ENCODE measurements at regions not wholly inside any gene's neighbourhood (a gene's known extent, or its start where the extent isn't known, plus 50 kb on each side); places are given as distances from the start of the nearest gene placed in this dataset.

- H3K36me3 Mint-ChIP-seq = no peaks in the 10 kb centered on the region
- Histone ChIP-seq H3K36me3 (ENCODE audit: control insufficient read depth, insufficient read depth, low read length) (no peaks in the 10 kb centered on the region), H3K9me3 (ENCODE audit: control insufficient read depth, insufficient read depth, low read length) (no peaks in the 10 kb centered on the region), H3K4me3 (ENCODE audit: low read length) (no peak overlapping the region), H3K4me1 (ENCODE audit: control insufficient read depth, insufficient read depth, low read length) (peaks cover 2% of the 10 kb centered on the region), H3K27me3 (ENCODE audit: control insufficient read depth, insufficient read depth, low read length) (no peaks in the 10 kb centered on the region), H3K27ac (ENCODE audit: low read length) (no peak overlapping the region)
- H3K9me3 Mint-ChIP-seq = no peaks in the 10 kb centered on the region
- no peak for TF ChIP-seq CTCF (IDR thresholded peaks at IDR 0.05)
- WGBS (ENCODE audit: insufficient coverage) = 89% methylated on average over 1 of the region's 2 CpGs
- no peak overlapping the region for H3K27ac Mint-ChIP-seq
- no peak for DNase-seq
- peaks cover 7 to 26% of the 10 kb centered on the region in 2 donors for H3K27me3 Mint-ChIP-seq (ENCODE audit: low read depth in 2 of 2)
- peaks cover 3% of the 10 kb centered on the region in 2 donors for H3K4me1 Mint-ChIP-seq
- intact Hi-C loops (cut with micrococcal nuclease) = loop anchor here (1.0 to 2.0 kb wide), 3 partner anchors 689 to 976 kb away; no protein-coding TSS in a partner anchor
- no peak overlapping the region for H3K4me3 Mint-ChIP-seq
- ATAC-seq = no peak
These were observed 157.4 kb upstream of the TMEM260 start for GRCh38 chr14:56422221-56422620.

GRCh38 chr14:56422703-56423213 is 156.8 kb upstream of the TMEM260 start:
- Mint-ChIP-seq H3K4me3 (no peak overlapping the region), H3K4me1 (no peaks in the 10 kb centered on the region), H3K9me3 (no peaks in the 10 kb centered on the region), H3K27ac (no peak overlapping the region), H3K27me3 (ENCODE audit: low read depth in 2 of 2) (peaks cover 7 to 22% of the 10 kb centered on the region in 2 donors), H3K36me3 (no peaks in the 10 kb centered on the region)
- peak; percentile 26 for TF ChIP-seq CTCF (IDR thresholded peaks at IDR 0.05)
- Histone ChIP-seq H3K4me3 (ENCODE audit: low read length) (no peak overlapping the region), H3K27me3 (ENCODE audit: control insufficient read depth, insufficient read depth, low read length) (no peaks in the 10 kb centered on the region), H3K9me3 (ENCODE audit: control insufficient read depth, insufficient read depth, low read length) (no peaks in the 10 kb centered on the region), H3K27ac (ENCODE audit: low read length) (no peak overlapping the region), H3K4me1 (ENCODE audit: control insufficient read depth, insufficient read depth, low read length) (no peaks in the 10 kb centered on the region), H3K36me3 (ENCODE audit: control insufficient read depth, insufficient read depth, low read length) (no peaks in the 10 kb centered on the region)
- peak in 1 of 2 donors; percentile 41 for DNase-seq
- 17% methylated on average over 1 of the region's 1 CpG for WGBS (ENCODE audit: insufficient coverage)
- intact Hi-C loops (cut with micrococcal nuclease) = loop anchor here (1.0 to 2.0 kb wide), 3 partner anchors 690 to 976 kb away; no protein-coding TSS in a partner anchor
- peak in 1 of 3 donors; percentile 57 for ATAC-seq

- TF ChIP-seq CTCF (IDR thresholded peaks at IDR 0.05) = no peak
- no peaks in the 10 kb centered on the region for H3K9me3 Mint-ChIP-seq
- Histone ChIP-seq H3K4me1 (ENCODE audit: control insufficient read depth, insufficient read depth, low read length) (no peaks in the 10 kb centered on the region), H3K27ac (ENCODE audit: low read length) (no peak overlapping the region), H3K36me3 (ENCODE audit: control insufficient read depth, insufficient read depth, low read length) (no peaks in the 10 kb centered on the region), H3K4me3 (ENCODE audit: low read length) (no peak overlapping the region), H3K9me3 (ENCODE audit: control insufficient read depth, insufficient read depth, low read length) (no peaks in the 10 kb centered on the region), H3K27me3 (ENCODE audit: control insufficient read depth, insufficient read depth, low read length) (no peaks in the 10 kb centered on the region)
- no peak for ATAC-seq
- no peaks in the 10 kb centered on the region for H3K4me1 Mint-ChIP-seq
- H3K27ac Mint-ChIP-seq = no peak overlapping the region
- peaks cover 5 to 21% of the 10 kb centered on the region in 2 donors for H3K27me3 Mint-ChIP-seq (ENCODE audit: low read depth in 2 of 2)
- DNase-seq = no peak
- 33% methylated on average over 2 of the region's 2 CpGs for WGBS (ENCODE audit: insufficient coverage)
- intact Hi-C loops (cut with micrococcal nuclease) = loop anchor here (2.0 kb wide), 1 partner anchor 691 kb away; no protein-coding TSS in a partner anchor
- H3K36me3 Mint-ChIP-seq = no peaks in the 10 kb centered on the region
- no peak overlapping the region for H3K4me3 Mint-ChIP-seq
These were observed 156.1 kb upstream of the TMEM260 start for GRCh38 chr14:56423544-56423943.

GRCh38 chr14:56431013-56431412 is 148.6 kb upstream of the TMEM260 start:
- Histone ChIP-seq H3K9me3 (ENCODE audit: control insufficient read depth, insufficient read depth, low read length) (no peaks in the 10 kb centered on the region), H3K36me3 (ENCODE audit: control insufficient read depth, insufficient read depth, low read length) (no peaks in the 10 kb centered on the region), H3K4me1 (ENCODE audit: control insufficient read depth, insufficient read depth, low read length) (no peaks in the 10 kb centered on the region), H3K27ac (ENCODE audit: low read length) (no peak overlapping the region), H3K27me3 (ENCODE audit: control insufficient read depth, insufficient read depth, low read length) (no peaks in the 10 kb centered on the region), H3K4me3 (ENCODE audit: low read length) (no peak overlapping the region)
- no peaks in the 10 kb centered on the region for H3K36me3 Mint-ChIP-seq
- no peak overlapping the region for H3K4me3 Mint-ChIP-seq
- H3K27me3 Mint-ChIP-seq (ENCODE audit: low read depth in 2 of 2) = peaks cover 7 to 36% of the 10 kb centered on the region in 2 donors
- no peak for TF ChIP-seq CTCF (IDR thresholded peaks at IDR 0.05)
- no peaks in the 10 kb centered on the region for H3K4me1 Mint-ChIP-seq
- intact Hi-C loops (cut with micrococcal nuclease) = no loop called here
- H3K9me3 Mint-ChIP-seq = no peaks in the 10 kb centered on the region
- no peak for DNase-seq
- WGBS (ENCODE audit: insufficient coverage) = 90% methylated on average over 4 of the region's 4 CpGs
- no peak overlapping the region for H3K27ac Mint-ChIP-seq
- no peak for ATAC-seq

Data from natural killer cell (primary cell).